ENCODE measurements at regions not wholly inside any gene's neighbourhood (a gene's known extent, or its start where the extent isn't known, plus 50 kb on each side); places are given as distances from the start of the nearest gene placed in this dataset.

- TF ChIP-seq CTCF (IDR thresholded peaks at IDR 0.05 in 2 of 3, conservative IDR thresholded peaks at IDR 0.05 in 1 of 3; ENCODE audit: borderline replicate concordance in 1 of 3, insufficient read depth in 1 of 3, low read depth in 2 of 3, low read length in 2 of 3), result no peak
- TF ChIP-seq EGR1 (IDR thresholded peaks at IDR 0.05; ENCODE audit: low read depth), result no peak
- TF ChIP-seq CEBPB (IDR thresholded peaks at IDR 0.05; ENCODE audit: low read depth), result no peak
- TF ChIP-seq REST (IDR thresholded peaks at IDR 0.05; ENCODE audit: low read depth), result no peak
- TF ChIP-seq, protein P1, sequence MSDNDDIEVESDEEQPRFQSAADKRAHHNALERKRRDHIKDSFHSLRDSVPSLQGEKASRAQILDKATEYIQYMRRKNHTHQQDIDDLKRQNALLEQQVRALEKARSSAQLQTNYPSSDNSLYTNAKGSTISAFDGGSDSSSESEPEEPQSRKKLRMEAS (IDR thresholded peaks at IDR 0.05), result no peak
- no peak for TF ChIP-seq POLR2A (IDR thresholded peaks at IDR 0.05; ENCODE audit: borderline replicate concordance, extremely low read depth, insufficient read depth, insufficient read length)
- TF ChIP-seq POLR2AphosphoS5 (IDR thresholded peaks at IDR 0.05; ENCODE audit: low read depth, low read length), result no peak
- TF ChIP-seq TCF7L2 (IDR thresholded peaks at IDR 0.05; ENCODE audit: borderline replicate concordance, extremely low read depth, insufficient read depth, insufficient read length), result no peak
- TF ChIP-seq FOSL1 (IDR thresholded peaks at IDR 0.05; ENCODE audit: low read depth), result no peak
- TF ChIP-seq, protein P2, sequence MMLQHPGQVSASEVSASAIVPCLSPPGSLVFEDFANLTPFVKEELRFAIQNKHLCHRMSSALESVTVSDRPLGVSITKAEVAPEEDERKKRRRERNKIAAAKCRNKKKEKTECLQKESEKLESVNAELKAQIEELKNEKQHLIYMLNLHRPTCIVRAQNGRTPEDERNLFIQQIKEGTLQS (IDR thresholded peaks at IDR 0.05), result no peak
- no peak for TF ChIP-seq RAD21 (IDR thresholded peaks at IDR 0.05; ENCODE audit: low read depth)
- TF ChIP-seq EZH2phosphoT487 (IDR thresholded peaks at IDR 0.05; ENCODE audit: borderline replicate concordance), result no peak
These were observed 901.9 kb upstream of the AGA start for GRCh38 chr4:178344096-178344495.

Measured in HCT116 (cell line).